ENCODE measurements at regions not wholly inside any gene's neighbourhood (a gene's known extent, or its start where the extent isn't known, plus 50 kb on each side); places are given as distances from the start of the nearest gene placed in this dataset.

DNA sequence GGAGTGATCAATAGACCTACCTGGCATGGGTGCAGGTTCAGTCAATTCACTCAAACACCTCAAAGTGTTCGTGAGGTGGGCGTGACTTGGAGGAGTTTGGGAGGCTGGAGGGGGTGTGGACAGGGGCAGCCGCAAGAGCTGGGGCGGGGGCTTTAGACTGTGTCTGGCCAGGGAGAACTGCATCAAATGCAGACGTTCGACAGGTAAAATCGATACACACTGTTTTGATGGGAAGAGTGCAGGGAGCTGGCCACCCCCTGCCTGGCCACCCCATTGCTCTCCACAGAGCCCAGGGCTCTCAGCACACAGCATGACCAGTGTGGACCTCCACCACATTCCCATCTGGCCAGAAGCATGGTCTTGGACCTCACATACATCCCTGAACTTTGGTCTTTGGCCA is 412.1 kb downstream of the OCA2 start:
- no peaks in the 10 kb centered on the region for H3K9me3 Mint-ChIP-seq
- ChIA-PET CTCF (no interaction called here), POLR2A (no interaction called here)
- no peaks in the 10 kb centered on the region for H3K36me3 Mint-ChIP-seq (ENCODE audit: low read depth)
- no peak overlapping the region for H3K27ac Mint-ChIP-seq
- DNase-seq (no peak), ATAC-seq (no peak)
- H3K4me3 Mint-ChIP-seq: no peak overlapping the region
- no peaks in the 10 kb centered on the region for H3K4me1 Mint-ChIP-seq (ENCODE audit: low read depth)
- no peaks in the 10 kb centered on the region for H3K27me3 Mint-ChIP-seq
- intact Hi-C loops (cut with micrococcal nuclease): no loop called here
- TF ChIP-seq, protein P1, sequence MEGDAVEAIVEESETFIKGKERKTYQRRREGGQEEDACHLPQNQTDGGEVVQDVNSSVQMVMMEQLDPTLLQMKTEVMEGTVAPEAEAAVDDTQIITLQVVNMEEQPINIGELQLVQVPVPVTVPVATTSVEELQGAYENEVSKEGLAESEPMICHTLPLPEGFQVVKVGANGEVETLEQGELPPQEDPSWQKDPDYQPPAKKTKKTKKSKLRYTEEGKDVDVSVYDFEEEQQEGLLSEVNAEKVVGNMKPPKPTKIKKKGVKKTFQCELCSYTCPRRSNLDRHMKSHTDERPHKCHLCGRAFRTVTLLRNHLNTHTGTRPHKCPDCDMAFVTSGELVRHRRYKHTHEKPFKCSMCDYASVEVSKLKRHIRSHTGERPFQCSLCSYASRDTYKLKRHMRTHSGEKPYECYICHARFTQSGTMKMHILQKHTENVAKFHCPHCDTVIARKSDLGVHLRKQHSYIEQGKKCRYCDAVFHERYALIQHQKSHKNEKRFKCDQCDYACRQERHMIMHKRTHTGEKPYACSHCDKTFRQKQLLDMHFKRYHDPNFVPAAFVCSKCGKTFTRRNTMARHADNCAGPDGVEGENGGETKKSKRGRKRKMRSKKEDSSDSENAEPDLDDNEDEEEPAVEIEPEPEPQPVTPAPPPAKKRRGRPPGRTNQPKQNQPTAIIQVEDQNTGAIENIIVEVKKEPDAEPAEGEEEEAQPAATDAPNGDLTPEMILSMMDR (IDR thresholded peaks at IDR 0.05): no peak

DNA sequence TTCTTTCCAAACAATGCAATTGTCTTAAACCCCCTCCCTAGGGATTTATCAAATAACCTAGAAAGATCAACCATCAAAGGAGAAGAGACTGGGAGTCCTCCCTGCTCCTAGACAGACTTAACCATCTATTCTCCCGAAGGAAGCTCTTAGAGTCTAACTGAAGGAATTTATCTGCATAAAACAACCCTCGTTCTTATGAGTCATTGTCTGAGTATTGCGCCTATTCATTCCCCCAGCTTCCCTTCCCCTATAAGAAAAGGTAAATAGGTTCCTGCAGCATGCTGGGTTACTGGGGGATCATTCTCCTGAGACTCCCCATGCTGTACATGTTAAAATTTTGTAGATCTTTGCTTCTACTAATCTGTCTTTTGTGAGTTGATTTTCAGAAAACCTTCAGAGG is 412.7 kb downstream of the OCA2 start:
- Mint-ChIP-seq H3K36me3 (ENCODE audit: low read depth) (no peaks in the 10 kb centered on the region), H3K4me3 (no peak overlapping the region), H3K9me3 (no peaks in the 10 kb centered on the region), H3K27me3 (no peaks in the 10 kb centered on the region), H3K4me1 (ENCODE audit: low read depth) (no peaks in the 10 kb centered on the region), H3K27ac (no peak overlapping the region)
- TF ChIP-seq, protein P1 (IDR thresholded peaks at IDR 0.05): no peak
- intact Hi-C loops (cut with micrococcal nuclease): no loop called here
- POLR2A ChIA-PET: no interaction called here
- ATAC-seq: no peak
- no peak for DNase-seq
- CTCF ChIA-PET: no interaction called here

DNA sequence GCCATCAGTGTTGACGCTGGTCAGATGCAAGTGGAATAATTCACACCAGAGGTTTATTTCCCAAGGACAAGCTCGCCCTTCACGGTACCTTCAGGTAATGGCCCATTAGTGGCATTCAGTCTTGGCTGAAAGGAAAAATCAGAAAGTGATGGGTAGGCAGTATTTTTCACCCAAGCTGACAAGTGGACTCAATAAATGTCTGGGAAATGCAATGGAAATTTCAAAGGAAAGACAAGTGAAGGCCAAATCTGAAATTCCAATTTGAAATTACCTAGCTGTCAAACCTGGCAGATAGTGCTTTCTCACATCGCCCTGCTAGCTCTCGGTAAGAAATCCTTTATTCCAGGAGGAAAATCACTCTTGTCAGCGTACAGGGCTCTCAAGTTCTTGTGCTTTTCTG is 413.5 kb downstream of the OCA2 start:
- intact Hi-C loops (cut with micrococcal nuclease): no loop called here
- ATAC-seq (no peak), DNase-seq (no peak)
- H3K36me3 Mint-ChIP-seq (ENCODE audit: low read depth): no peaks in the 10 kb centered on the region
- POLR2A ChIA-PET: no interaction called here
- TF ChIP-seq, protein P1 (IDR thresholded peaks at IDR 0.05): no peak
- no peaks in the 10 kb centered on the region for H3K27me3 Mint-ChIP-seq
- no peak overlapping the region for H3K27ac Mint-ChIP-seq
- no peaks in the 10 kb centered on the region for H3K9me3 Mint-ChIP-seq
- CTCF ChIA-PET: no interaction called here
- H3K4me1 Mint-ChIP-seq (ENCODE audit: low read depth): no peaks in the 10 kb centered on the region
- no peak overlapping the region for H3K4me3 Mint-ChIP-seq

DNA sequence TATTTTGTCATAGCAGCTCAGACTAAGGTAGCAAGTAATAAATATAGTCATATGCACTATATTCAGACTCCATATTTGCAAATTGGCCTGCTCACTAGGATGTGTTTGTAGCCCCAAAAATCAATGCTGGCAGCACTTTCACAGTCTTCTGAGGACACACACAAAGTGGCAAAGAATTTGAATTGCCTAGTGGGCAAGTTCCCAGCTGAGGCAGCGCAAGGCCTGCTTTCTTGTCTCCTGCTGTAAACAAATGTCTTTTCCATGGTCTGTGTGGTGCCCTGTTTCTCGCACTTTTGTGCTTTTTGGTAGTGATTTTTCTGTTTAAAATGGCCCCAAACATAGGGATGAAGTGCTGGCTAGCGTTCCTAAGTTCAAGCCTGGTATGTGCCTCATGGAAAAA is 416.0 kb downstream of the OCA2 start:
- H3K27ac Mint-ChIP-seq: no peak overlapping the region
- no peak overlapping the region for H3K4me3 Mint-ChIP-seq
- TF ChIP-seq, protein P1 (IDR thresholded peaks at IDR 0.05): no peak
- ChIA-PET POLR2A (no interaction called here), CTCF (no interaction called here)
- H3K36me3 Mint-ChIP-seq (ENCODE audit: low read depth): no peaks in the 10 kb centered on the region
- ATAC-seq (no peak), DNase-seq (no peak)
- no peaks in the 10 kb centered on the region for H3K27me3 Mint-ChIP-seq
- H3K9me3 Mint-ChIP-seq: no peaks in the 10 kb centered on the region
- H3K4me1 Mint-ChIP-seq (ENCODE audit: low read depth): no peaks in the 10 kb centered on the region
- intact Hi-C loops (cut with micrococcal nuclease): no loop called here

DNA sequence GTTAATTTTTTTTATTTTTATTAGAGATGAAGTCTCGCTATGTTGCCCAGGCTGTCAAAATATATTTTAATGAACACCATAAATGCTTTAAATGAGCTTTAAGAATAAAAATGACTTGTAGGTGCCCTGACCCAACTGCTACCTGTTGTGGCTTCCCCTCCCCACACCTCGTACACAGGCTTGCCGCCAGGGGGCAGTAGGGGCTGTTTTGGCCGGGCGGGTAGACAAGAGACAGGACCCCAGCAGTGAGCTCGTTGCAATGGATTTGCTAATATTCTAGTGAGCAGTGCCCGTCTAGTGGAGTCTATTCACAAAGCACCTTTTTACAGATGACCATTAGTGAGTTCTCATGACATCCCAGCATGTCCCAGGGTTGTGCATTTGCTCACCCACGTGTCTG is 418.1 kb downstream of the OCA2 start:
- H3K27me3 Mint-ChIP-seq: no peaks in the 10 kb centered on the region
- intact Hi-C loops (cut with micrococcal nuclease): no loop called here
- H3K9me3 Mint-ChIP-seq: no peaks in the 10 kb centered on the region
- ChIA-PET POLR2A (no interaction called here), CTCF (no interaction called here)
- H3K27ac Mint-ChIP-seq: no peak overlapping the region
- H3K4me3 Mint-ChIP-seq: no peak overlapping the region
- no peak for DNase-seq
- no peaks in the 10 kb centered on the region for H3K36me3 Mint-ChIP-seq (ENCODE audit: low read depth)
- no peaks in the 10 kb centered on the region for H3K4me1 Mint-ChIP-seq (ENCODE audit: low read depth)
- TF ChIP-seq, protein P1 (IDR thresholded peaks at IDR 0.05): no peak
- ATAC-seq: no peak
